HCT116 (cell line): ENCODE measurements at regions not wholly inside any gene's neighbourhood (a gene's known extent, or its start where the extent isn't known, plus 50 kb on each side); places are given as distances from the start of the nearest gene placed in this dataset.

Source experiments
- ATAC-seq: fragments of 200-7000 bp; cut with Tn5 transposase; 2 replicates; pipeline ENCODE4 v1.9.1; 2020; ENCODE audit warnings: mild to moderate bottlenecking, moderate library complexity
- BruUV-seq: library from RNA; stranded (reverse); fragments of 400-500 nt; replicated peaks from 2 replicates; lab custom pipeline; 2021; lab: Mats Ljungman, UMichigan
- CTCF ChIA-PET: fragments of 300-600 bp; sonication (Branson Sonifier 250); formaldehyde crosslinking; loops from one replicate; lab custom pipeline; 2021; ENCODE audit warnings: antibody characterized with exemption; lab: Charles Lee
- POLR2A ChIA-PET: fragments of 300-600, 350-600 bp; sonication (Branson Sonifier 250); formaldehyde crosslinking; loops from one replicate; lab custom pipeline; 2021; ENCODE audit warnings: antibody characterized with exemption; lab: Charles Lee
- RAD21 ChIA-PET, 2 experiments: fragments of 300-600 bp; sonication (Branson Sonifier 250); formaldehyde crosslinking; loops; one replicate each; lab custom pipeline; 2023; ENCODE audit warnings: low total read pairs in 2 of 2; ENCODE audit not compliant: uncharacterized antibody in 2 of 2, unreplicated experiment in 2 of 2, low non-redundant PET in 1 of 2; lab: Charles Lee
- DNase-seq: peaks from one replicate; pipeline ENCODE4 v3.0.0-alpha.2; 2010; ENCODE audit warnings: low read depth, low spot score
- H2AFZ ChIP-seq: fragments of 200-600 bp; shearing (Covaris generic), sonication (generic); 2 replicates; pipeline ENCODE4 v1.6.1; 2017; ENCODE audit warnings: low read depth, mixed run types, mixed read lengths, antibody characterized with exemption, low read length; ENCODE audit not compliant: poor library complexity, severe bottlenecking
- H3K27ac ChIP-seq: 2 replicates; pipeline ENCODE4 v1.5.1; 2012; ENCODE audit warnings: low read depth, low read length
- H3K27me3 ChIP-seq: fragments of 200-600 bp; sonication (generic); 2 replicates; pipeline ENCODE4 v1.6.1; 2016; ENCODE audit warnings: mixed run types, low read length, mixed read lengths; ENCODE audit not compliant: insufficient read depth
- H3K36me3 ChIP-seq, 2 experiments: fragments of 200-500 bp in 1 of 2; fragments of 200-600 bp in 1 of 2; sonication (Bioruptor generic) in 1 of 2; sonication (generic) in 1 of 2; 2 replicates each; pipeline versions ENCODE4 v1.5.1 to v1.6.1; 2014 to 2016; ENCODE audit warnings: low read length in 2 of 2, inconsistent platforms in 1 of 2, mixed read lengths in 1 of 2, mixed run types in 1 of 2; ENCODE audit not compliant: insufficient read depth in 2 of 2, control insufficient read depth in 1 of 2
- H3K4me1 ChIP-seq, 2 experiments: fragments of 200-600 bp in 1 of 2; sonication (generic) in 1 of 2; 2 replicates each; pipeline versions ENCODE4 v1.5.1 to v1.6.1; 2012 to 2017; ENCODE audit warnings: low read length in 2 of 2, inconsistent platforms in 1 of 2, mild to moderate bottlenecking in 1 of 2, mixed read lengths in 1 of 2, mixed run types in 1 of 2, moderate library complexity in 1 of 2; ENCODE audit not compliant: insufficient read depth in 2 of 2, control insufficient read depth in 1 of 2
- H3K4me2 ChIP-seq: fragments of 200-600 bp; sonication (generic); 2 replicates; pipeline ENCODE4 v1.6.1; 2017; ENCODE audit warnings: mixed run types, low read length, mixed read lengths
- H3K4me3 ChIP-seq, 2 experiments: fragments of 200-600 bp in 1 of 2; sonication (generic) in 1 of 2; replicated peaks in 1 of 2; 2 replicates each; pipeline ENCODE4 v1.5.1; 2011 to 2016; ENCODE audit warnings: low read length in 2 of 2, control low read depth in 1 of 2, low read depth in 1 of 2, mild to moderate bottlenecking in 1 of 2, mixed read lengths in 1 of 2, mixed run types in 1 of 2
- H3K79me2 ChIP-seq: fragments of 200-600 bp; sonication (generic); 2 replicates; pipeline ENCODE4 v1.6.1; 2017; ENCODE audit warnings: mild to moderate bottlenecking, mixed run types, low read length, moderate library complexity, mixed read lengths; ENCODE audit not compliant: insufficient read depth
- H3K9ac ChIP-seq: fragments of 200-600 bp; sonication (generic); 2 replicates; pipeline ENCODE4 v1.6.1; 2016; ENCODE audit warnings: low read length, mixed read lengths
- H3K9me2 ChIP-seq: fragments of 200-600 bp; sonication (generic), shearing (Covaris generic); 2 replicates; pipeline ENCODE4 v1.6.1; 2017; ENCODE audit warnings: mixed run types, mild to moderate bottlenecking, moderate library complexity; ENCODE audit not compliant: insufficient read depth
- H3K9me3 ChIP-seq, 2 experiments: fragments of 200-500 bp in 1 of 2; fragments of 200-600 bp in 1 of 2; sonication (Bioruptor generic) in 1 of 2; sonication (generic) in 1 of 2; 2 replicates each; pipeline ENCODE4 v1.6.1; 2014 to 2017; ENCODE audit warnings: low read length in 2 of 2, mixed read lengths in 2 of 2, inconsistent platforms in 1 of 2, low read depth in 1 of 2, mild to moderate bottlenecking in 1 of 2, mixed run types in 1 of 2, moderate library complexity in 1 of 2; ENCODE audit not compliant: control insufficient read depth in 1 of 2, insufficient read depth in 1 of 2
- H4K20me1 ChIP-seq: fragments of 200-600 bp; sonication (generic), shearing (Covaris generic); 2 replicates; pipeline ENCODE4 v1.6.1; 2017; ENCODE audit warnings: mixed run types, mild to moderate bottlenecking, moderate library complexity; ENCODE audit not compliant: insufficient read depth
- CBX3 ChIP-seq: IDR thresholded peaks from 2 replicates; pipeline ENCODE4 v1.6.1; 2012; ENCODE audit warnings: low read depth
- CEBPB ChIP-seq: IDR thresholded peaks from 2 replicates; pipeline ENCODE4 v1.6.1; 2012; ENCODE audit warnings: low read depth
- EGR1 ChIP-seq: IDR thresholded peaks from 2 replicates; pipeline ENCODE4 v1.6.1; 2012; ENCODE audit warnings: low read depth
- ELF1 ChIP-seq: IDR thresholded peaks from 2 replicates; pipeline ENCODE4 v1.6.1; 2012; ENCODE audit warnings: low read depth, borderline replicate concordance
- EZH2 ChIP-seq: fragments of 200-600 bp; sonication (generic); IDR thresholded peaks from 2 replicates; pipeline ENCODE4 v1.6.1; 2017; ENCODE audit warnings: antibody characterized with exemption, mixed run types
- EZH2phosphoT487 ChIP-seq: fragments of 200-600 bp; IDR thresholded peaks from 2 replicates; pipeline ENCODE4 v1.6.1; 2018; ENCODE audit warnings: antibody characterized with exemption, borderline replicate concordance
- JUND ChIP-seq: IDR thresholded peaks from 2 replicates; pipeline ENCODE4 v1.6.1; 2012
- POLR2A ChIP-seq: IDR thresholded peaks from 2 replicates; pipeline ENCODE4 v1.7.0; 2011; ENCODE audit warnings: borderline replicate concordance; ENCODE audit not compliant: insufficient read depth, insufficient read length; ENCODE audit errors: extremely low read depth
- POLR2AphosphoS5 ChIP-seq: IDR thresholded peaks from 2 replicates; pipeline ENCODE4 v1.6.1; 2011; ENCODE audit warnings: mild to moderate bottlenecking, low read depth, low read length, moderate library complexity
- RAD21 ChIP-seq: IDR thresholded peaks from 2 replicates; pipeline ENCODE4 v1.6.1; 2012; ENCODE audit warnings: low read depth, mild to moderate bottlenecking
- SIN3A ChIP-seq: IDR thresholded peaks from 2 replicates; pipeline ENCODE4 v1.6.1; 2012; ENCODE audit warnings: low read depth
- SP1 ChIP-seq: IDR thresholded peaks from 2 replicates; pipeline ENCODE4 v1.6.1; 2012; ENCODE audit warnings: low read depth
- SRF ChIP-seq: IDR thresholded peaks from 2 replicates; pipeline ENCODE4 v1.6.1; 2012; ENCODE audit warnings: low read depth
- ZNF274 ChIP-seq: fragments of 200-500 bp; sonication (Bioruptor generic); IDR thresholded peaks from 2 replicates; pipeline ENCODE4 v1.6.1; 2014; ENCODE audit warnings: mild to moderate bottlenecking, low read depth, low read length, inconsistent platforms
- intact Hi-C: fragments of 100-400 bp; cut with micrococcal nuclease; formaldehyde crosslinking; loops from 2 replicates; pipeline ENCODE4 v1.10.0; 2022
- TF ChIP-seq, protein P1 (sequence below): IDR thresholded peaks from 2 replicates; pipeline ENCODE4 v1.6.1; 2012
- TF ChIP-seq, protein P2 (sequence below): IDR thresholded peaks from 2 replicates; pipeline ENCODE4 v1.6.1; 2012
- TF ChIP-seq, protein P3 (sequence below): IDR thresholded peaks from 2 replicates; pipeline ENCODE4 v1.6.1; 2012; ENCODE audit warnings: low read depth

DNA sequence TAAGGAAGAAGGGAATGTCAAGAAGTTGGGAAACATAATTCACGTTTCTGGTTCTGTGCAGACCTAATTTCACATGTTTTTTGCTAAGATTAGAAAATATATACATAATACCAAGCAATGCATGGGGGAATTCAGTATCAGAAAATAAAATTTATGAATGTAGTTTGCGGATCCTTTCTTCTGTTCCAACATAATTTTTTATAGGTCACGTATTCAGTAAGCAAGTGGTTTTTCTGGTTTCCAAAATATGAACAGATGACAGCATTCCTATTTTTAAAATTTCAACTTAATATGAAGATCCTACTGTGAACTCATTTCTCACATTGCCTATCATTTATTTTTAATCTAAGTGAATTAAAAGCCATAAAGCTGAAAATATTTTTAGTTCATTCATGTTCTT is 560.0 kb upstream of the NRG3 start:
- Histone ChIP-seq H3K4me3 (no peak overlapping the region), H3K27me3 (no peaks in the 10 kb centered on the region), H3K9me3 (peaks cover 0 to 7% of the 10 kb centered on the region in 2 experiments; a peak in 2 of 4 replicates), H3K9me2 (no peaks in the 10 kb centered on the region), H3K79me2 (no peaks in the 10 kb centered on the region), H2AFZ (no peak overlapping the region), H3K36me3 (no peaks in the 10 kb centered on the region), H3K4me1 (no peaks in the 10 kb centered on the region), H3K27ac (no peak overlapping the region), H3K4me2 (no peak overlapping the region), H4K20me1 (no peaks in the 10 kb centered on the region; the same call in 1 of the 2 replicates), H3K9ac (no peak overlapping the region)
- DNase-seq (no peak), ATAC-seq (no peak)
- TF ChIP-seq JUND (no peak), RAD21 (no peak), EZH2 (no peak), ELF1 (no peak), EZH2phosphoT487 (no peak), POLR2A (no peak), SP1 (no peak), SIN3A (no peak), CEBPB (no peak)
- TF ChIP-seq, protein P1, sequence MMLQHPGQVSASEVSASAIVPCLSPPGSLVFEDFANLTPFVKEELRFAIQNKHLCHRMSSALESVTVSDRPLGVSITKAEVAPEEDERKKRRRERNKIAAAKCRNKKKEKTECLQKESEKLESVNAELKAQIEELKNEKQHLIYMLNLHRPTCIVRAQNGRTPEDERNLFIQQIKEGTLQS: no peak
- ChIA-PET RAD21 (no interaction called here), CTCF (no interaction called here), POLR2A (no interaction called here)
- intact Hi-C loops: no loop called here
- no TSS peak for BruUV-seq

DNA sequence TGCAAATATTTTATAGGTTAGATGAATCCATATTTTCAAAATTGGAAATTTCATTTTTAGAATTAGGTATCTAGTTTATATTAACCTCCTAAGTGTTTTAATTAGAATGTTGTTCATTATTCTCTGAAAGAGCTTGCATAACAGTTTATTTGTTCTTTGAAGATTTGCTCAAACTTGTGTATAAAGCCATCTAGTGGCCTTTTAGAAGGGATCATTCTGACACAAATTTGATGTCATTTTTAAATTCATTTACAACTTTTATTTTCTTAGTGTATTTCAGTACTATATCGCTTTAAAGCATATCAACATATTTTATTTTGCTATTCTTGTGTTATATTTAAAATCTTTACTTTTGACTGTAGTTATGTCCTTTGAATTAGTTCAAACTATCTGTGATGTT is 527.0 kb upstream of the NRG3 start:
- intact Hi-C loops: no loop called here
- CTCF ChIA-PET: no interaction called here
- TF ChIP-seq ZNF274 (no peak), EGR1 (no peak), JUND (no peak), SP1 (no peak), POLR2AphosphoS5 (no peak), SRF (no peak), POLR2A (no peak), EZH2phosphoT487 (no peak), RAD21 (no peak), CBX3 (no peak), EZH2 (no peak)
- TF ChIP-seq, protein P2, sequence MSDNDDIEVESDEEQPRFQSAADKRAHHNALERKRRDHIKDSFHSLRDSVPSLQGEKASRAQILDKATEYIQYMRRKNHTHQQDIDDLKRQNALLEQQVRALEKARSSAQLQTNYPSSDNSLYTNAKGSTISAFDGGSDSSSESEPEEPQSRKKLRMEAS: no peak
- TF ChIP-seq, protein P3, sequence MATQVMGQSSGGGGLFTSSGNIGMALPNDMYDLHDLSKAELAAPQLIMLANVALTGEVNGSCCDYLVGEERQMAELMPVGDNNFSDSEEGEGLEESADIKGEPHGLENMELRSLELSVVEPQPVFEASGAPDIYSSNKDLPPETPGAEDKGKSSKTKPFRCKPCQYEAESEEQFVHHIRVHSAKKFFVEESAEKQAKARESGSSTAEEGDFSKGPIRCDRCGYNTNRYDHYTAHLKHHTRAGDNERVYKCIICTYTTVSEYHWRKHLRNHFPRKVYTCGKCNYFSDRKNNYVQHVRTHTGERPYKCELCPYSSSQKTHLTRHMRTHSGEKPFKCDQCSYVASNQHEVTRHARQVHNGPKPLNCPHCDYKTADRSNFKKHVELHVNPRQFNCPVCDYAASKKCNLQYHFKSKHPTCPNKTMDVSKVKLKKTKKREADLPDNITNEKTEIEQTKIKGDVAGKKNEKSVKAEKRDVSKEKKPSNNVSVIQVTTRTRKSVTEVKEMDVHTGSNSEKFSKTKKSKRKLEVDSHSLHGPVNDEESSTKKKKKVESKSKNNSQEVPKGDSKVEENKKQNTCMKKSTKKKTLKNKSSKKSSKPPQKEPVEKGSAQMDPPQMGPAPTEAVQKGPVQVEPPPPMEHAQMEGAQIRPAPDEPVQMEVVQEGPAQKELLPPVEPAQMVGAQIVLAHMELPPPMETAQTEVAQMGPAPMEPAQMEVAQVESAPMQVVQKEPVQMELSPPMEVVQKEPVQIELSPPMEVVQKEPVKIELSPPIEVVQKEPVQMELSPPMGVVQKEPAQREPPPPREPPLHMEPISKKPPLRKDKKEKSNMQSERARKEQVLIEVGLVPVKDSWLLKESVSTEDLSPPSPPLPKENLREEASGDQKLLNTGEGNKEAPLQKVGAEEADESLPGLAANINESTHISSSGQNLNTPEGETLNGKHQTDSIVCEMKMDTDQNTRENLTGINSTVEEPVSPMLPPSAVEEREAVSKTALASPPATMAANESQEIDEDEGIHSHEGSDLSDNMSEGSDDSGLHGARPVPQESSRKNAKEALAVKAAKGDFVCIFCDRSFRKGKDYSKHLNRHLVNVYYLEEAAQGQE: no peak
- ATAC-seq (no peak), DNase-seq (no peak)
- POLR2A ChIA-PET: no interaction called here
- Histone ChIP-seq H3K9me2 (no peaks in the 10 kb centered on the region), H3K36me3 (no peaks in the 10 kb centered on the region), H4K20me1 (no peaks in the 10 kb centered on the region), H2AFZ (no peak overlapping the region), H3K4me3 (no peak overlapping the region), H3K27me3 (no peaks in the 10 kb centered on the region), H3K4me2 (no peak overlapping the region), H3K9ac (no peak overlapping the region), H3K27ac (no peak overlapping the region), H3K4me1 (no peaks in the 10 kb centered on the region), H3K79me2 (no peaks in the 10 kb centered on the region), H3K9me3 (peaks cover 0 to 8% of the 10 kb centered on the region in 2 experiments; a peak in 2 of 4 replicates)
- RAD21 ChIA-PET: no interaction called here
- no TSS peak for BruUV-seq
